PC-9 (cell line): ENCODE measurements at regions not wholly inside any gene's neighbourhood (a gene's known extent, or its start where the extent isn't known, plus 50 kb on each side); places are given as distances from the start of the nearest gene placed in this dataset.

ENCODE experiments used
- EZH2 ChIP-seq: fragments of 200-600 bp; sonication (generic); IDR thresholded peaks from 2 replicates; pipeline ENCODE4 v1.8.0; 2017; ENCODE audit warnings: antibody characterized with exemption, low read depth
- TF ChIP-seq, protein P1 (sequence below): fragments of 200-600 bp; sonication (generic); conservative IDR thresholded peaks from 2 replicates; pipeline ENCODE4 v1.6.1; 2017; ENCODE audit warnings: mixed run types, antibody characterized with exemption, mild to moderate bottlenecking, moderate library complexity

DNA sequence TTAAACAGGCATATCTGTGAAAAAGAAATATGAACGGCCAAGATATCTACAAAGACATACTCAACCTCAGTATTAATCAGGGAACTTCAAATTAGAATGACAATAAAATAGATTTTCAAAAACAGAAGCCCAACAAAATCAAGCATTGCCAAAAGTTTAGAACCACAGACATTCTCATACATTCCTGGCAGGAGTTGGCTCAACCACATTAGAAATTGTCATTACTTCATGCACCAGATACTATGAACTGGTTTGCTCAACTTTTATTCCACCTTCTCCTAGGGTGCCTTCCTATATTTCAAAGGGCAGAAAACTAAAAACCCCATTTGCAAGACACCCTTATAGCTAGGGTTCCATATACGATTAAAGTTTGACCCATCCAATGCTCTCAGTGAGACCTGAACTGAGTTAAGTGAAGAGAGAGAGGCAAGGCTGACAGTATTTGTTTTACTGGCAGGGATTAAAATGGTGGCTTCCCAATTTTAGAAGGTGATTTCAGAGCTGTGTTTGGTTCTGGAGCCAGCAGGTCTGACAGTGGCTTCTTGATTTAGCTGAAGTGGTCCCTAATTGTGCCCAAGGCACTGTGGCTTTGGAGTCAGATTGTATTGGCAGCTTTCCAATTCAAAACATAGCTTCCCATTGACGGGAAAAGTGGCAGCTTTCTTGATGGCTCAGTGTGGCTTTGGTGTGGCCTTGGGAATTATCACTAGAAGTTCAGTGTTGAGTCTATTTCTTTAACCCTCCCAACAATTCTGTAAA, 77.1 kb upstream of the CDYL start:
- TF ChIP-seq, protein P1, sequence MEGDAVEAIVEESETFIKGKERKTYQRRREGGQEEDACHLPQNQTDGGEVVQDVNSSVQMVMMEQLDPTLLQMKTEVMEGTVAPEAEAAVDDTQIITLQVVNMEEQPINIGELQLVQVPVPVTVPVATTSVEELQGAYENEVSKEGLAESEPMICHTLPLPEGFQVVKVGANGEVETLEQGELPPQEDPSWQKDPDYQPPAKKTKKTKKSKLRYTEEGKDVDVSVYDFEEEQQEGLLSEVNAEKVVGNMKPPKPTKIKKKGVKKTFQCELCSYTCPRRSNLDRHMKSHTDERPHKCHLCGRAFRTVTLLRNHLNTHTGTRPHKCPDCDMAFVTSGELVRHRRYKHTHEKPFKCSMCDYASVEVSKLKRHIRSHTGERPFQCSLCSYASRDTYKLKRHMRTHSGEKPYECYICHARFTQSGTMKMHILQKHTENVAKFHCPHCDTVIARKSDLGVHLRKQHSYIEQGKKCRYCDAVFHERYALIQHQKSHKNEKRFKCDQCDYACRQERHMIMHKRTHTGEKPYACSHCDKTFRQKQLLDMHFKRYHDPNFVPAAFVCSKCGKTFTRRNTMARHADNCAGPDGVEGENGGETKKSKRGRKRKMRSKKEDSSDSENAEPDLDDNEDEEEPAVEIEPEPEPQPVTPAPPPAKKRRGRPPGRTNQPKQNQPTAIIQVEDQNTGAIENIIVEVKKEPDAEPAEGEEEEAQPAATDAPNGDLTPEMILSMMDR = no peak
- no peak for TF ChIP-seq EZH2
